ENCODE measurements at regions not wholly inside any gene's neighbourhood (a gene's known extent, or its start where the extent isn't known, plus 50 kb on each side); places are given as distances from the start of the nearest gene placed in this dataset.
A peak's percentile ranks its signal among the peaks of the same experiment; 100 is the strongest.
"Not testable (repeated sequence)": the region's sequence is repeated elsewhere in the genome, so short reads cannot be mapped to it uniquely, and the experiment has no call there.

DNA sequence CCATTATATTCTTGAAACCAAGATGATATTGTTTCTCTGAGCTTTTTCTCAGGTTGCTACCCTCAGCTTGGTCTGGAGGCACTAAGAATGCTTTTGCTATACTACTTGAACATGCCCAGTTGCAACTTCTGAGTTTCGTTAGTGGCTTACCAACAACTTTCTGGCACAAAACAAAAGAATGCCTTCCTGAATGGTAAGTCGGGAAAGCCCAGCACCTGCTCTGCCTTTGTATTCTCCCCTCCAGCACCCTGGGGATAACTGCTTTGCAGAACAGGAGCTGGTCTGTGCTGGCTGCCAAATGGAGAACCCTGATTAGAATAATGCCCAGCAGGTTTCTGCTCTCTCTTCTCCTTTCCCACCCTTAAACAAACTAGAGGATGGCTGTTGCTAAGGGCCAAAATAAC lies 149.3 kb downstream of the TGFB2 start:
- no peak for DNase-seq

GRCh38 chr1:218495931-218496330 lies 150.8 kb downstream of the TGFB2 start:
- DNase-seq = no peak

DNA sequence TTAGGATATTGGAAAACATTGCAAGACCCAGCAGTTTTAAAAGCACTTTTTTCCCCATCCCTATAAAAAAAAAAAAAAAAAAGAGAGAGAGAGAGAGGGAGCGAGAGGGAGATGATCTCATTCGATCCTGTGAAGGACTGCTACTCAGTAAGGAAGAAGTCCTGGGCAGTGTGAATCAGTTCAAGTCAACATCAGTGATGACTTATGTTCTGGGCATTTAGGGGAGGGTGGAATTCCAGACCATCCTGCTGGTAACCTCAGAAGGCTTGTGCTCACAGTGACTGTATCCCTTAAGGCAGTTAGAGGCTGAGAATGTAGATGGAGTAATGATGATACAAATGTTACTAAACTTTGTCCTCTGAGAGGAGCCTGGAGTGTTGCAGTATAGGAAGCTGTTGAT lies 151.4 kb downstream of the TGFB2 start:
- DNase-seq = no peak

- DNase-seq = no peak
Measured at GRCh38 chr1:218498056-218498938, 153.2 kb downstream of the TGFB2 start.

- no peak for DNase-seq
Measured at GRCh38 chr1:218499011-218499691, 154.0 kb downstream of the TGFB2 start.

DNA sequence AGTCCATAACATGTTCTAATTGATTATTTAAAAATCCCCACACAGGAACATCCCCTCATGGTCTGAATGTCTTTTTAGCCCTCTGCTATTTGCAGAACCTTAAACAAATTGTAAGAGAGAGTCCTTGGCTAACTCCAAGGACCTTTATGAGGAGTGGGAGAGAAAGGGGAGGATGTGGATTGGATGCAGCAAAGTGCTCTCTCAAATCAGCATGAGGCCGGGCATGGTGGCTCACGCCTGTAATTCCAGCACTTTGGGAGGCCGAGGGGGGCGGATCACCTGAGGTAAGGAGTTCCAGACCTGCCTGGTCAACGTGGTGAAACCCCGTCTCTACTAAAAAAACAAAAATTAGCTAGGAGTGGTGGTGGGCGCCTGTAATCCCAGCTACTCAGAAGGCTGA lies 154.8 kb downstream of the TGFB2 start:
- DNase-seq = no peak

- DNase-seq = no peak
Measured at GRCh38 chr1:218501161-218501560, 156.0 kb downstream of the TGFB2 start.

- no peak for DNase-seq
Measured at GRCh38 chr1:218502383-218502782, 157.2 kb downstream of the TGFB2 start.

DNA sequence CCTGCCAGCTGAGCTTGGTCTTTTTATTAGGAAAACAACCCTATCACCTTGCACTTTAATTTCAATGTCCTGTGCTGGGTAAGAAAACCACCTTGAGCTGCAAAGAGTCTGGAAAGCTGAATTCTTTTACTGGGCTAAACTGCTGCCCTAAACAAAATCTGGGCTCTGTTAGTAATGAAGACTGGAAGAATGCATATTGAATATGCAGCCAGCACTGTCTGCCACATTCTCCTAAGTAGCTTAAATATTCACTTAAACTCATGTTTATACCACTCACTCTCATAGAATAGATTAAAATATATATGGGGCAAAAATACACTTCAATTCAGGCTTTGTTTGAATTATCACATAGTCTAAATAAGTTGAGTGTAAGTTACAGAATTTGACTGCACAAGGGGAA lies 158.0 kb downstream of the TGFB2 start:
- no peak for DNase-seq

- DNase-seq = no peak
Measured at GRCh38 chr1:218507355-218508002, 162.3 kb downstream of the TGFB2 start.

- DNase-seq = no peak
Measured at GRCh38 chr1:218510153-218510772, 165.1 kb downstream of the TGFB2 start.

GRCh38 chr1:218513328-218513727 lies 168.2 kb downstream of the TGFB2 start:
- no peak for DNase-seq

DNA sequence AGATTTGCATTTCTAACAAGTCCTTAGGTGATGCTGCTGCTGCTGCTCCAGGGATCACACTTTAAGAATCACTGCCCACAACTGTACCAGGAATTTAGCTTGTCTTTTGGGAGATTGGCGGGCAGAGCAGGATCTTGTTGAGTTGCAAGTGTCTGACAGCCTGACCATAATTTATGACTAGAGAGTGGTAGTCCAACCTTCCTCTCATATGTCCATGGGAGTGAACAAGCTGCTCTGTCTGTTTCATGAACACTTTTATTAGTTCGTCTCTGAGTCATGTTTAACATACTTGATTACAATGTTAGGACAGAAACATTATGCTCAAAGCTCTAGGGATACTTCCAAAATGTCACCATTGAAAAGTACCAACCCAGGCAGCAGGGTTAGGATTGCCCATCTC lies 169.6 kb downstream of the TGFB2 start:
- no peak for DNase-seq

GRCh38 chr1:218516526-218516925 lies 171.4 kb downstream of the TGFB2 start:
- no peak for DNase-seq

DNA sequence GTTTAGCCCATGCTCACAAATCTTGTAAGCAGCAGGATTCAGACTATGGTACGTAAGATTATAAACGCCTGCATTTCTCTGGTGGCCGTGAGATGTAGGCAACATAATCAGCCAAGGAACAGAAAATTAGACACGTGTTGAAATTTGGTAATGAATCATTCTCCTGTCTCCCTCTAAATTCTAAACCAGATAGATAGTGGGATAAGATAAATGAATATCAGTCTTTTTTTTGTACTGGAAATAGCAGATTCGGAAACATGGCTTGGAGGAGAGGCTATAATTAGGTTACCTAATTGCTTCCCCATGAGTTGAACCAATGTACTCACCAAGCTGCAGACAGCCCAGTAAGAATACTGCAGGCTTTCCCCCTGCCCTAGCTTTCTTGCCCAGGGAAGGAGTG lies 172.3 kb downstream of the TGFB2 start:
- DNase-seq = no peak

DNA sequence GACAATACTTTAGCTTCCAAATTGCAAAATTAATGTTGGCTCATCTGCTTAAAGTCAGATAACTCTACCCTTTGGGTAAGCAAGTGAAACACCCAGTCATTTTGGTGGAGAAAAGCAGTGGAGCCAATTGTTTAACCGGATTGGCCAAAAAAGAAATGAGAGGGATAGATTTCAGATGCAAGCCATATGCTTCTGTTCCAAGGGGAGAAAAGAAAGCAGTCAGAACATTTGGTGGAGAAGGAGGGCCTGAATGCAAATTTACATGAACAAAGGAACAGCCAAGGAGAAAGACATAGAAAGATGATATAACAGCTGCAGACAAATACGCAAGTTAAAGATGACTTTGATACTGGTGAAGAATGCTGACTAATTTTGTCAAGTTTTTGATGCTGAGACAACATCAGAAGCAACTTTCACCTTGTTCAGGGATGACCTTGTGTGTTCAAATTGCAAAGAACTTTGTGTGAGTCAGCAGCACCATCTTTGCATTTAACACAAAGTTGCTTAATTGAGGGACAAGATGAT lies 173.1 kb downstream of the TGFB2 start:
- no peak for DNase-seq

DNA sequence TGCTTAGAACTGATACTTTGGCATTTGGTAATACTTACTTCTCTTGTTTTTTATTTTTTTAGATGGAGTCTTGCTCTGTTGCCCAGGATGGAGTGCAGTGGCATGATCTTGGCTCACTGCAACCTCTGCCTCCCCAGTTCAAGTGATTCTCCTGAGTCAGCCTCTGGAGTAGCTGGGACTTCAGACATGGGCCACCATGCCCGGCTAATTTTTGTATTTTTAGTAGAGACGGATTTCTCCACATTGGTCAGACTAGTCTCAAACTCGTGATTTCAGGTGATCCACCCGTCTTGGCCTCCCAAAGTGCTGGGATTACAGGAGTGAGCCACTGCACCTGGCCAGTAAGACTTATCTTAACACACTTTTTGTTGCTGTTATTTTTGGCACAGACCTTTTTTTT lies 175.5 kb downstream of the TGFB2 start:
- DNase-seq = not testable (repeated sequence)

DNA sequence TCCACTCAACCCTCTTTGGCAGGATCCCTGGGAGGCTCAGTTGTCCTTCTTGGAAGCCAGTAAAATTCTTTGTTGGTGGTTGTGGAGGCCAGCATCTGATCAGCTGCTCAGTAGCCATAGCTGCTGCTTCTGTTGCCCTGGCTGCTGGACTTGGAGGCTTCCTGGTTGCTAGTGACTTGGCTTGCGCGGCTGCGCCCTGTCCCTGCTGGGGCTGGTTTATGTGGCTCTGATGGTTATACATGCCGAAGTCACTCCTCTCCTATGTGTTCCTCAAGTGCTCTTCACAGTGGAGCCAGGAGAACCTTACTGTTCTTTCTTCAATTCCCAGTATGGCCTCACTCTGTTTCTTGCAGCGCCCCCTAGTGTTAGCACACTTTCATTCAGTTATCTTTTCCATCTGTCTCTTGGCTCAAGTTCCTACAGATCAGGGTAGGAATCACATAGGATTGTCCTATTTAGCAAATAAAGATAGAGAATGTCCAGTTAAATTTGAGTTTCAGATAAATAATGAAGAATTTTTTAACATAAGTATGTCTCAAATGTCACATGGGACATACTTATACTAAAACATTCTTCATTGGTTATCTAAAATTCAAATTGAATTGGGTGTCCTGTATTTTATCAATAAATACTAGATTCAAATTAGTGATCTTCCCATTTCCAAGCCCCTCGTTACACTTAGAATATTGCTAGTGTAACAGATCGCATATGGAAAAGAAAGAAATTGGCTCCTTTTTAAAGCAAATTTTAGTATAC lies 176.5 kb downstream of the TGFB2 start:
- DNase-seq = peak; percentile 21

DNA sequence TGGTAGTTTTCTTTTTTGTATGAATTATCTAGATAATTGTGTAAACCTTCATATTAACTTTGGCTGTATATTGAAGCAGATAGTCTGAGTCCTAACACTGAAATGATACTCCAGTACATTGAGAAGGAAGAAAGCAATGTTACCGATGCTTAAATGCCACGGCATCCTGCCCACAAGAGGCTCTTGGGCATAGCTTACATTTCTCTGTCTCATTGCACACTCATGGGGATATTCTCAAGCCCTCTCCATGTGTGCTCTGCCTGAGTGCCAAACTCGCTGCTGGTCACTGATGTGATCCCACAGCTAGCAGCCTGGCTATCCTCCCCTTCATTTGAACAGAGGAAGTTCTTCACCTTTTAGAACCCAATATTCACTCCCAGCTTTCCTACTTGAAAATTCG lies 179.4 kb downstream of the TGFB2 start:
- DNase-seq = no peak

DNA sequence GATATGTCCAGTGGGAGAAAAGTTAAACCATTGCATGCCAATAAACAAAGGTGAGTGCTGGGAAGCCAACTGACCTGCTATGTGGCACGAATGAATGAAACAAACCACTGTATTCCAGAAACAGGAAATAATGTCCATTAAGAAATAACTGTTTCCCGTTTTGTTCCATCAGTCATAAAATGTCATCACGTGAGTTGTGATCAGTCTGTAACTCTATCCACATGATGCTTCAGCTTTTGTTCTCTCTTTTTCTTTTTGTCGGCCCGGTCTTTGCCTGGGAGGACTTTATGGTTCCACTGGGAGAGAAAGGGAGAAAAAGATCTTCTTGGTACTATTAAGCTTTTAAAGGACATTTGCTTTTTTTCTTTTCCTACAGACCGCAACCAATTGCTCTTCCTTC lies 179.9 kb downstream of the TGFB2 start:
- DNase-seq = no peak

DNA sequence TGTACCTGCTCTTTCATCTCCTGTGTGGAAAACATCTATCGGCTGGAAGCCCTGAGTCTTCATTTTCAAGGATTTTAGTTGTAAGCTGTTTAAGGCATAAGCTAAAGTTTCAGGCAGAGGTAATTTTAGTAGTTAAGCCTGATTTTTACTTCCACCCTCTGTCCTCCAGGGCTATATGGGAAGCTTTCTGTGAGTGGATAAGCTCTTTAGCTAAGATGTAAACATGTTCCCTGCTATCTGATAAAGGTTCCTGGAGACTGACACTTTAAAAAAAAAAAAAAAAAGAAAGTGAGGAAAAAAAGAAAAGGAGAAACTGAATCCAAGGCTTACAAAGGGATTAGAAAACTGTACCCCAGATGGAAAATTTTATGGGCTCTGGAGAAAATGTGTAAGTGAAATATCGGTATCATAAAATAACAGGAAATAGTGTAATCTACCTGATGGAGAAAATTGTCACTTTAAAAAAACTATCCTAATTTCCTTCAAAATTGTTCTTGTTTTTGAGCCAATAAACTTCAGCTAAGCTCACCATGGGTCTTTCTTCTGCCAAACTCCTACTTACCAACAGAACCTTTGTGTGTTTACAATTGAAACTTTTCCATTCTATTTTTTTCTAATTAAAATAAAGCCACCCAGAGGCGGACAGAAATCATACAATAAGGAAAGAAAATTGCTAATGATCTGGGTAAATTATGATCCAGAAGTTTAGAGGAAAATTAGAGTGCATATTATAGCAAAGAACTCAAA lies 180.5 kb downstream of the TGFB2 start:
- no peak for DNase-seq

GRCh38 chr1:218526198-218526580 lies 181.1 kb downstream of the TGFB2 start:
- DNase-seq = no peak
